Fibroblast of skin of abdomen (primary cell): ENCODE measurements at regions not wholly inside any gene's neighbourhood (a gene's known extent, or its start where the extent isn't known, plus 50 kb on each side); places are given as distances from the start of the nearest gene placed in this dataset.
"Not testable (repeated sequence)": the region's sequence is repeated elsewhere in the genome, so short reads cannot be mapped to it uniquely, and the experiment has no call there.

Experiments
- DNase-seq: peaks from one replicate; pipeline ENCODE4 v3.0.0-alpha.2; 2013

DNA sequence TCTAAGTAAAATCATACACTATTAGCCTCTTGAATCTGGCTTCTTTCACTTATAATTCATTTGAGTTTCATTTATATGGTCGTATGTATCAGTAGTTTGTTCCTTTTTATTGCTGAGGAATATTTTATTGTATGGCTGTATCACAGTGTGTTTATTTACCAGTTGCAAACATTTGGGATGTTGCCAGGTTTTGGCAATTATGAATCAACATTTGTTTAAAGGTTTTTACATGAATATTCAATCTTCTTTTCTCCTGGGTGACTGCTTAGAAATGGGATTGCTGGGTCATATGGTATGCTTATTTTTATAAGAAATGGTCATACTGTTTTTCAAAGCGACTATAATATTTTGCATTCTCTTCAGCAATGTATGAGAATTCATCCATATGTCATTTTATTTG, 107.9 kb downstream of the PMAIP1 start:
- no peak for DNase-seq

DNA sequence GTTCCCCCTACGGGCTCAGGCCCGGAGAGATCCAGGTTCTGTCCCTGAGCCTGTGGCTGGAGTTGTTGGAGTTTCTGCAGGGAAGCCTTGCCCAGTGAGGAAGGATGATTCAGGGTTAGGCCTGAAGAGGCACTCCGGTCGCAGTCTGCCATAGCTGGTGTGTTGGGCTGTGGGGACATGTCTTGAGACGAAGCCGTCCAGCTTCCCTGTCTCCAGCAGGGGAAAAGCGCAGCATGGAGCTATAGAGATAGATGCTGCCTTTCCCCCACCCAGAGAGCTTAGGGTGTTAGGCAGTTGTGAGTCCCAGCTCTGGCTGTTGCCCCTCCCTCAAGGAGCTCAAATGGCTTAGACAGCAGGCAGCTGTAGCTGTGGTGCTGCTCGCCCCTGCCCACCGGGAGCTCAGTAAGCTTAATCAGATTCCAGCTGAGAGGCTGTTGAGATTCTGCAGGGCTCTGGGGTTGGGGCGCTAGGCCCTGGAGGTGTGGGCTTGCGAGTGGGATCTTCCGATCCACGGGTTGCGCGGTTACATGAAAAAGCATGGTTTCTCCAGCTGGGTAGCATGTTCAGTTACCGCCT, 103.9 kb downstream of the PMAIP1 start:
- no peak for DNase-seq

DNA sequence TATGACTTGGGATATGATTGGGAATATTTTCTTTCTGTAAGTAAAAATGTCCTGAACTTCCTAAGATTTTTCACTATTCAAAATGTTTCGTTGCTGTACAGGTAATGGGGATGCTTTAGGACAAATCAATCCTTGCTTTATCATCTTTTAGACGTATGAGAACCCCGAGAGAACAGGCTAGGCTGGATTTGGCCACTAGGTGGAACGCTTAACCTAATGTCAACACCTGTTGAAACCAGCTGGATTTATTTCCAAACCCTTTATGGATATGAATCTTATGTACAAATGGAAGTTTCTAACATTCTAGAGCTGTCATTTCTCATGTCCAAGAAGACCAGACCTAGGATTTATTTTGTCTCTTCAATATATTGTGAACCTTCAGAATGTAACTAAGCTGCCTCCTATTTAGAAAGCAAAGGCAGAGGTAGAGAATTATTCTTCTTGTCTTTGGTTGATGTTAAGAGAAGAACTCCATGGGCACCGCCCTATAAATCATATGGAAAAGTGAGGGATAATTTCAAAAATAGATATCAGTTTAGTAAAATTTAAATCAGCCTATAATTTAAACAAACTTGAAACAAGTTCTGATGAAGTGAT, 96.7 kb downstream of the PMAIP1 start:
- DNase-seq, result peak; percentile 54

DNA sequence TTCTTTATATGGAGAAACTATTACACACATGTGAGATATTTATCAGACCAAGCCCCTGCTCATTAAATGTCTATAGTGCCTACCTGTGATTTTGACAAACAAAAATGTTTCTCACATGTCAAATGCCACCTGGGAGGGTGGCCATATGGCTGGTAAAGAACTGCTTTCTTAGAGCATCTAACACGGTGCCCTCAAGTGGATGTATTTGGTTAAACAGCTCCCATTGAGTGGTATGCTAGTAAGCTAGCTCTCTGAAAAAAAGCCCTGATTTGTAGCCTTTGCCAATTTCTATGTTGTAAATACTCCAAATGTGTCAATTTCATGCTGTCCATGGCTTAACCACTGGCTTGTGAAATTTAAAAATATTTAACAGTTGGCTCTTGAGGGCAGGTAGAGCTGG, 94.6 kb downstream of the PMAIP1 start:
- DNase-seq, result no peak

DNA sequence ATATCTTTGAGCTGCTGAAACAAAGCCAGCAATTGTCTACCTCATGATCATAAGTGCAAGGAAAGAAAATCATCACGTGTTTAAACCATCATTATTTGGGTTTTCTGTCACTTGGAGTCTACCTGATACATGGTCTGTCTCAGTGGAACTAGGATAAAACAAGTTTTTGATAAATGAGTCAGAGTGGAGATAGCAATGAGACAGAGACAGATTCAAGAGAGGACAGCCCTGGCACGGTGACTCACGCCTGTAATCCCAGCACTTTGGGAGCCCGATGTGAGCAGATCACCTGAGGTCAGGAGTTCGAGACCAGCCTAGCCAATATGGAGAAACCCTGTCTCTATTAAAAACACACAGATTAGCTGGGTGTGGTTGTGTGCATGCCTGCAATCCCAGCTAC, 93.8 kb downstream of the PMAIP1 start:
- no peak for DNase-seq

DNA sequence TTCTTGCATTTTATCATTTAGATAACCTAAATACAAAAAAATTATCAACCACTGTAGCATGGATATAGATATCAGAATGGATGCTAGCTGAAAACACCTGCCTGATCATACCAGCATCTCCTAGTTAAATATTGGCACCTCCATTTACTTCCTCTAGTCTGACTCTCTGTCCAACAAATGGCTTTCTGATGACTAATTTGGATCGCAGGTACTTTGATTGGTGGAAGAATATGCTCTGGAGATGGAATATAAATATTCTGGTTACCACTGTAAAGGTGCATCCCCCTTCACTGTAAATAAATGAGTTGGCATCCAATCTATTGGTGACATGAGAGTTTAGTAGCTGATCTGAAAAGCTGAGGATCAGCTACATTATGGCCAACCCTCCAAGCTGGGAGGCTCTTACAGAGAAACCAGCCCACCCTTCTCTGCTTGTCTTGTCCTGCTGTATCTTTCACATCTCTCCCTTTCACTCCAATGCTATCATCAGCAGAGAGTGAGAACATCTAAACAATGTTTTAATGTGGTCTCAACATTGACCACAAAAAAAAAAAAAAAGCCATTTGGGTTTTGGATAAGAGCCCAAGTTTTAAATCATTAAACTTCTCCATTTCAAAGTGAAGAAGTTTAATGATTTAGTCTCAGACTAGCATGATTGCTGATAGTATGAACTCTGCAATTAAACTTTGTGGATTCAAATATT, 90.5 kb downstream of the PMAIP1 start:
- peak; percentile 5 for DNase-seq

DNA sequence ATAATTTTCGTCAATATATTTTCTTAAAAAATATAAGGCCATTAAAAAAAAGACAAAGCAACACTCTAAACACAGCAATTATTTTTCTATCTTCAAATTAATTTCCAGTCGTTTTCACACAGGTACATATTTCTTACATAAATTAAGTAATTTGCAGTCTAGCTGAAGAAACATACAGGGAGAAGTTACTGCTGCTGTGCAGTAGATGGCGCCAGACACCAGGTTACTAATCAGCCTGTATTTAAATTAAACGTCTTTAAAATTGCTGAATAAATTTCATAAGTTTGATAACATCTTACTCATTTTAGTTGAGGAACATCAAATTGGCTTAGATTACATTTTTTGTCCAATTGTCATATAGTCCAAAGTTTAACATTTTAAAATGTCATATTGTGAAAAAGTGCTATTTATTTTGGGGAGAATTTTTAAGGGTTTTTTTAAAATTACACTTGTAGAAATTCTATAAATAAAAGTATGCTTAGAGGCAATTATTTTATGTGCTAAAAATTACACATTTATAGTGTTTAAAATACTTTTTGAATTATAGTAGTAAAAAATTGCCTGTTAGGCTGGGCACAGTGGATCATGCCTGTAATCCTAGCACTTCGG, 88.4 kb downstream of the PMAIP1 start:
- peak; percentile 52 for DNase-seq

DNA sequence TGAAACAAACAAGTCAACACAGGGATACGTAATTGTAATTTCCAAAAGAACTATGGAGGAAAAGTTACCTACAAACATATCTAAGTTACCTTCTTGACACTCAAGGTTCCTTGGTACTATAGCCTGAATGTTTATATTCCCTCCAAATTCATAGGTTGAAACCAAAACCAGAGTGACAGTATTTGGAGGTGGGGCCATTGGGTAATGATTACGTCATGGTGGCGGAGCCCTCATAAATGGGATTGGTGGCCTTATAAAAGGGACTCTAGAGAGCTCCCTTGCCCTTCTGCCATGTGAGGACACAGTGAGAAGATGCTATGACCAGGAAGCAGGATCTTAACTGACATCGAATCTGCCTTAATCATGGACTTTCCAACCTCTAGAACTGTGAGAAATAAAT, 87.3 kb downstream of the PMAIP1 start:
- DNase-seq, result no peak

DNA sequence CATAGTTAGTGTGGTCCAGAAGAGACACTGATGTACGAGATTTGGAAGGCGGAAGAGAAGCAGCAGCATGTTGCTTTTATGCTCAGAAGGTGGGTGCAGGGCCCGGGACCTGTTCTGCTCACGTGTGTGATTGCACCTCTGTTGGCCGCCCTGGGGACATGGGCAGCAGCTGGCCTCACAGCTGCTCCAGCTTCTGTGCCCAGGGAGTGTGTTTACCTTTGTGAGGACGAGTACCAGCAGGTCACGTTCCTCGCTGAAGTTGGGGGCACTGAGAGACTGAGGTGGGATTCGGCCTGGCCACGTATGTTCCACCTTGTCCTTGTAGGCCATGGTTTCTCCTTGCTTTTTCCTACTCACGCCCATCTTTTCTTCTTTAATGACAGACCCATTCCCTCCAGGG, 86.3 kb downstream of the PMAIP1 start:
- DNase-seq, result no peak

DNA sequence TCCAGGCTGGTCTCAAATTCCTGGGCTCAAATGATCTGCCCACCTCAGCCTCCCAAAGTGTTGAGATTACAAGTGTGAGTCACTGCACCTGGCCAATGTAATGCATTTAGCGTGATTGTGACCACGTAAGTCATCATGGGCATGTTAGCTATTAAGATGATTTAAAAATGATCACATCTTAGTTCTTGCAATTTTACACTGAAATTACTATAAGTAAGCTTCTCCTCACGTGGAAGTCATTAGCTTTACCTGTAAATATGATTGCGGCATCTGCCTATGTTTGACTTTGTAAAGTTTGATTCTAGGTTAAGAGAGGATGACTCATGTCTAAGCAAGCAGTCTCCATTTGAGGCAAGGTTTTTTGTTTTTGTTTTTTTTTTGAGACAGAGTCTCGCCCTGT, 85.5 kb downstream of the PMAIP1 start:
- DNase-seq, result no peak

DNA sequence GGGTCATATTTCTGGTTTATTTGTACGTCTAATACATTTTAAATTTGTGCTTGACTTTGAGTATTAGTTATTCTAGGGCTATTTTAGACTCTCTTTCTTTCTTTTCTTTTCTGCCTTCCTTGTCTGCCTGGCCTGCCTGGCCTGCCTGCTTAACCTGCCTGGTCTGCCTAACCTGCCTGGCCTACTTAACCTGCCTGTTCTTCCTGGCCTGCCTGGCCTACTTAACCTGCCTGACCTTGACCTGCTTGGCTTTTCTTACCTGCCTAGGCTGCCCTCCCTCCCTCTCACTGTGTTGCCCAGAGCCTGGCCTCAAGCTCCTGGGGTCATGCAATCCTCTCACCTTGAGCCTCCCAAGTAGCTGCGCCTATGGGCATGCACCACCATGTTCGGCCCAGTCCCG, 83.7 kb downstream of the PMAIP1 start:
- DNase-seq, result no peak

DNA sequence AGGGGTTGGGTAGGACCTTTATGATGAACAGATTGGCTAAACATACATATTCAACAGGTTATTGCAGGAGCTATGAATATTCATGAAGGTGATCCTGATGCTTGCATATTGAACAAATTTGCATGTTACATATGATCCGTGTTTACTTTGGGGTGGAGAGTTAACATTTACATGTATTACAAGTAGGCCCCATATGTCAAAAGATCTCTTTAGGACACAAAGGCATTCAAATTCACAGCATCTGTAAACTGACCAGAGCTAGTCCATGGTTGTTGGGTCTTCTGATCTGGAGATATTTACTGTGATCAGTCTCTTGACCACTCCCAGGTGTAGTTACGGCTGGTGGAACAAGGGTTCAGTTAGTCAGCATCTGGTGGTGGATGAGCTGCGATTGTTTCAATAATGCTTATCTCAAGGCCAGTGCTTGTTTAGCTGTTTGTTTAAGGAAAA, 80.4 kb downstream of the PMAIP1 start:
- DNase-seq, result no peak

DNA sequence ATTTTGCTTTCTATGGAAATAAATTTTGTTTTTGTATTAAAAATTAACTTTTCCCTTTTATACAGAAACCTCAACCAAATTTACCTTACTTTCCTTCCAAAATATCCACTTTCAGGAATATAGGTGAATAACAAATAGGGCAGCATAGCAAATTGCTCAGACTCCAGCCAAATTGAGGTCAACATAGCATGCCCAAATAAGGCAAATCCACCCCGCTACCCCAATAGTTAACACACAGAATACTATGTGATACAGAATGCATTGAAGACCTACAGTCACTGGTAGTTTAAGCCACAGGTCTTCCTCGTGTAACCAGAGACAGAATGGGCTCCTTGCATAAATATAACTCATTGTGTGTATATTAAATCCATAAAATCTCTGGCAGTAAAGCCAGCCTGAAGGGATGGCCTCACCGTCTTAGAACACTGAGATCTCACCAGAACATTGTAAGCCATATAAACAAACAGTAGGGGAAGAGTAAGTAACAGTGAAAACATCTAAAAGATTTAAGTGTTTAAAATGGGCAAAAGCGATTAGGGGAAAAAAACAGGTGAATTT, 72.2 kb downstream of the PMAIP1 start:
- no peak for DNase-seq

DNA sequence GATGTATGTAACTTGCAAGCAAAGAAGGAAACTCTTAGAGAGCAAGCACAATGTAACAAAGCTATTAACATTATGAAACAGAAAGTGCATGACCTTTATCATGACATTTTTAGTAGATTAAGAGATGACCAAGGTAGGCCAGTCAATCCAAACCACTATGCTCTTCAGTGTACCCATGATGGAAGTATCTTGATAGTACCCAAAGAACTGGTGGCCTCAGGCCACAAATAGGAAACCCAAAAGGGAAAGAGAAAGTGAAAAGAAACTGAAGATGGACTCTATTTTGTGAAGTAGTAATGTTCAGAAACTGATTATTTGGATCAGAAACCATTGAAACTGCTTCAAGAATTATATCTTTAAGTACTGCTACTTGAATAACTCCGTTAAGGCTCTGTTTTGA, 71.3 kb downstream of the PMAIP1 start:
- DNase-seq, result not testable (repeated sequence)

DNA sequence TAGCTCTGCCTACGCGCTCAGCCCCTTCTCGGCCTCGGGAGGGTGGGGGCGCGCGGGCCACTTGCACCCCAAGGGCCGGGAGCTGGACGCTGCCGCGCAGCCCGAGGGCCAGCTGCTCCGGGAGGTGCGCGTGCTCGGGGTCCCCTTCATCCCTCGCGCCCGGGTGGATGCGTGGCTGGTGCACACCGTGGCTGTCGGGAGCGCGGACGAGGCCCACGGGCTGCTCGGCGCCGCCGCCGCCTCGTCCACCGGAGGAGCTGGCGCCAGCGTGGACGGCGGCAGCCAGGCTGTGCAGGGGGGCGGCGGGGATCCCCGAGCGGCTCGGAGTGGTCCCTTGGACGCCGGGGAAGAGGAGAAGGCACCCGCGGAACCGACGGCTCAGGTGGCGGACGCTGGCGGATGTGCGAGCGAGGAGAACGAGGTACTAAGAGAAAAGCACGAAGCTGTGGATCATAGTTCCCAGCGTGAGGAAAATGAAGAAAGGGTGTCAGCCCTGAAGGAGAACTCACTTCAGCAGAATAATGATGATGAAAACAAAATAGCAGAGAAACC, 69.8 kb downstream of the PMAIP1 start:
- DNase-seq, result not testable (repeated sequence)

DNA sequence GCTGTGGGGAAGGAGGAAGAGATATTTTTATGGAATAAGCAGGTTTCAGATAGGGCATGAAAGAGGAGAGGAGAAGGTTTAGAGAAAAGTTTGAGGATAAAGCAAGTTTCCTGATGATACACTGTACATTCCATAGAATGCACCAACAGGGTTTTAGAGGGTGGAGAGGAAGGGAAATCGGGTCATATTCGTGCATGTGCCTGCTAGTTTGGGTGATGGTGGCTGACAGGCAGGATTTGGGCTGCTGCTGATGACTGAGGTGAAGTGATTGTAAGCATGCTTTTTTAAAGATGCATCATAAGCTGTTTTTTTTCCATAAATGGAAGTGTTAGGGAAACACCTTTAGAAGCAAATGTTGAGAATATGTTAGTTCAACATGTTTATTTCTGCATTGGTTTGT, 68.8 kb downstream of the PMAIP1 start:
- DNase-seq, result no peak

DNA sequence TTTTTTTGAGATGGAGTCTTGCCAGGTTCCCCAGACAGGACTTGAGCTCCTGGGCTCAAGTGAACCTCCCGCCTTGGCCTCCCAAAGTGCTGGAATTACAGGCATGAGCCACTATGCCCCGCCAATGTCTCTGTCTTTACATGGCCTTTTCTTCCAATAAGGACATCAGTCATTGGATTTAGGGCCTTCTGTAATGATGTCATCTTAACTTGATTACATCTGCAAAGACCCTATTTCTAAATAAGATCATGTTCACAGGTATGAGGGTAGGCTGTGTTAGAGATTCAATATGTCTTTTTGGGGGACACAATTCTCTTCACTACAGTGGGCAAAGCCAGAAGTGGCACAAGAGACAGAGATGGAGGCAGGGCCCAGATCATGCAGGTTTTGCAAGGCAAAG, 68.1 kb downstream of the PMAIP1 start:
- DNase-seq, result no peak

DNA sequence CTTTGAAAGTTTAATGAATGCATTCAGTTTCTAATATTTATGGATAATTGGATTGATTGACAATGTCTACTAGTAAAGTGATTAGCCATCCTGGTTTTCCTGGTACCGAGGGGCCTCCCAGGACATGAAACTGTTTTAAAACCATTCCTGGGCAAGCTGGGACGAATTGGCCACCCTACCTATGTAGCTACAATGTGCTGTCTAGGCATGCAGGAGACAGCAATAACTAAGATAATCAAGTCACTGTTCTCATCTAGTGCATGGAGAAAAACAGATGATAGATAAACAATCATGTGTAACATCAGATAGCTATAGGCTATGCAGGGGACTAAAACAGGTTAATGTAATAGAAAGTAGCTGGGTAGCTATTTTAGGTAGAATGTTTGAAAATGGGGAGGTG, 67.1 kb downstream of the PMAIP1 start:
- no peak for DNase-seq

DNA sequence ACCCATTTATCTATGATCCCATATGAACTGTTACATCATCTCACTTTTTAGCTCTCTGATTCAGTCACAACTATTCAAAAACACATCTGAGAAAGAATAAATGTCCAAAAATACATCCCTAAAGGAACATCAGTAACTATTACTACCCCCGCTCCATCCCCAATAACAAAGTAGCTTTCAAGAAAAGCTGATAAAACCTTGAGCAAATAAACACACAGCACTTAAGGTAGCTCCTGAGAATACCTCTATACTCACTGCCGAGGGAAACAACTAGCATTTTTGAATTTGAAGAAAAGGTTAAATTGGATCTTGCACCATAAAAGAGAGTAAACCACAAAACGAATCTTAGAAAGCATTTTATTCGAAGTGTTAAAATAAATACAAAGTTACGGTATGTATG, 63.4 kb downstream of the PMAIP1 start:
- DNase-seq, result no peak

DNA sequence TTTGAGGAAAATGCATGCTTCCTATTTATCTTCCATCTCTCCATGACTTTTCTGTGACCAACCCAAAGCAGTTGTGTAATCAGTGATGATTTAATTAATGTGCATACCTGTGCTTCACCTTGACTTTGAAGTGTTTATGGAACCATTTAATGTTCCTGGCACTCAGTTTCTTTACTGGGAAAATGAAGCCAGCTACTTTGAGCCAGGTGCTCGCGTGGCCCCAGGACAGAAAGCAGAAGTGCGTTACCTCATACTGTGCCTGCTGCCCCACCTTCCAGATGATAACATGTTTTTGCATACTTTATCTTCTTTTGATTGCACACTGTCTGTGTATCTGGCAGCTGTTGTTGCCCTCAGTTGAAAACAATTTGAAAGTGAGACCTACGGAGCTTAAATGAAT, 61.3 kb downstream of the PMAIP1 start:
- DNase-seq, result no peak

DNA sequence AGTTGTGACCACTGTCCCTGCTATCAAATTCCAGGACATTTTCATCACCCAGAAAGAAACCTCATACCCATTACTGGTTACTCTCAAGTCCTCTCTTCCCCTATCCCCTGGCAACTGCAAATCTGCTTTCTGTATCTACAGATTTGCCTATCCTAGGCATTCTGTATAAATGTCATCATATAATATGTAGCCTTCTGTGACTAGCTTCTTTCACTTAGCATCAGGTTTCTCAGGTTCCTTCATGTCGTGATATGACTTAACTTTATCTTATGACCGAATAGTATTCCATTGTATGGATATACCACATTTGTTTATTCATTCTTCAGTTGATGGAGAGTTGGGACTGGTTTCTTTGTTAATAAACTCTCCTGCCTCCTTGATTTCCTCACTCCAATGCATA, 60.5 kb downstream of the PMAIP1 start:
- no peak for DNase-seq

DNA sequence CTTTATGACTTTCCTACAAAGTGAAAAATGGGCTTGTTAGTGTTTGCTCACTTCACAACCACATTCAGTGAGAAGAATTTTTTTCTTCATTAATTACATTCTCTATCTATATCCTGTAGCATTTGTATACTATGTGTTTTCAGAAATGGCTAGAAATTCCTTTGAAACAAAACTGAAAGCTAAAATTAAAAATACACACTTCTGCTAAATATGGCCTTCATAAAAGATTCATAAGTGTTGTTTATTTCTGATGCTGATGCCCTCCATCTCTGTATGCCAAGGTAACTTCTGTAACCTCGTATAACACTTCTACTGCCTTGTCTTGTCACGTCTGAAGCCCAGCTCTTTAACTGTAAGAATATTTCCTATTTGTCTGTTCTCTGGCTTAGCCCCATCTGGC, 59.8 kb downstream of the PMAIP1 start:
- DNase-seq, result no peak

DNA sequence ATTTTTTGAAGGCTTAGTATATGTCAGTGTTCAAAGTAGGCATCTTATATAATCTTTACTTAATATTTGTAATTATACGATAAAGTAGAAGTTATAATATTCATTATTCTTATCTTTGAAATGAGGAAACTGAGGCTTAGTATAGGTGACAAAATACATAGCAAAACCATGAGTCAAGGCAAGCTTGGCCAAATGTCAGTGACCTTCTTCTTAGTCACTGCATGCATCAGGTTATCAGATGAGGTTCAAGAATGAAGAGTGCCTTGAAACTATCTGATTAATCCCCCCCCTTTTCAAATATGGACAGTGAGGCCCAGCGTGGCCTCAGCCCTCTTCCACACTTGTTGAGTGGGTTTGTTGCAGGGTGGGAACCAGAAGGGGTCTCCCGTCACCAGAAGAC, 59.3 kb downstream of the PMAIP1 start:
- DNase-seq, result no peak
